Astrocyte of the spinal cord (primary cell): ENCODE measurements at regions not wholly inside any gene's neighbourhood (a gene's known extent, or its start where the extent isn't known, plus 50 kb on each side); places are given as distances from the start of the nearest gene placed in this dataset.

Source experiments
- DNase-seq: peaks from one replicate; pipeline ENCODE4 v3.0.0; 2011; ENCODE audit warnings: low read depth, low spot score
- H3K4me3 ChIP-seq: 2 replicates; pipeline ENCODE4 v1.5.1; 2011; ENCODE audit warnings: low read depth, mild to moderate bottlenecking, low read length, moderate library complexity
- in situ Hi-C: cut with HindIII; loops from 2 replicates; pipeline ENCODE4 v1.10.0; 2017; ENCODE audit warnings: low sequenced_read_pairs
- TF ChIP-seq, protein P1 (sequence below): IDR thresholded peaks from 2 replicates; pipeline ENCODE4 v1.5.1; 2012; ENCODE audit warnings: low read depth, mild to moderate bottlenecking, low read length, inconsistent platforms

DNA sequence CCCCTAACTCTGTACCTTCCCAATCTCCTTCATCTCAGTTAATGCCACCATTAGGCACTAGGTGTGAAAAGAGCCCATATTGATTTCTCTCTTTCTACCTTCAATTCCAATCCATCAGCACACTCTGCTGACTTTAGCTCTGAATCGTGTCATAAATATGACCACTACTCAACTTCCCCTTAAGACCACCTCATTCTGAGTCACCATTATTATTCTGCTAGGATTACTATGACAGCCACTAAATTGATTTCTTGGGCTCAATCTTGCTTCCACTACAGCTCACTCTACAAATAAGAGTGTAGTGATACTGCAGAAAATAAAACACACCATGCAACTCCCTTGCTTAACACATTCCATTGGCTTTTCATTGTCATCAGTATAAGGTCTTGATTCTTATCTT lies 1449.0 kb upstream of the FLRT2 start:
- in situ Hi-C loops, result no loop called here
- no peak for DNase-seq

DNA sequence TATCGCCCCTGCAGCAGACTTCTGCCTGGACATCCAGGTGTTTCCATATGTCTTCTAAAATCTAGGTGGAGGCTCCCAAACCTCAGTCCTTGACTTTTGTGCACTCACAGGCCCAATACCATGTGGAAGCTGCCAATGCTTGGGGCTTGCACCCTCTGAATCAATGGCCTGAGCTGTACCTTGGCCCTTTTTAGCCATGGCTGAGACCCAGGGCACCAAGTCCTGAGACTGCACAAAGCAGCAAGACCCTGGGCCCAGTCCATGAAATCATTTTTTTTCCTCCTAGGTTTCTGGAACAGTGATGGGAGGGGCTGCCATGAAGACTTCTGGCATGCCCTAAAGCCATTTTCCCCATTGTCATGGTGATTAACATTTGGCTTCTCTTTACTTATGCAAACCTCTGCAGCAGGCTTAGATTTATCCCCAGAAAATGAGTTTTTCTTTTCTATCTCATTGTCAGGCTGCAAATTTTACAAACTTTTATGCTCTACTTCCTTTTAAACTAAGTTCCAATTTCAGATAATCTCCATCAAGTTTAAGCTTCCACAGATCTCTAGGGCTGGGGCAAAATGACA lies 1445.8 kb upstream of the FLRT2 start:
- TF ChIP-seq, protein P1, sequence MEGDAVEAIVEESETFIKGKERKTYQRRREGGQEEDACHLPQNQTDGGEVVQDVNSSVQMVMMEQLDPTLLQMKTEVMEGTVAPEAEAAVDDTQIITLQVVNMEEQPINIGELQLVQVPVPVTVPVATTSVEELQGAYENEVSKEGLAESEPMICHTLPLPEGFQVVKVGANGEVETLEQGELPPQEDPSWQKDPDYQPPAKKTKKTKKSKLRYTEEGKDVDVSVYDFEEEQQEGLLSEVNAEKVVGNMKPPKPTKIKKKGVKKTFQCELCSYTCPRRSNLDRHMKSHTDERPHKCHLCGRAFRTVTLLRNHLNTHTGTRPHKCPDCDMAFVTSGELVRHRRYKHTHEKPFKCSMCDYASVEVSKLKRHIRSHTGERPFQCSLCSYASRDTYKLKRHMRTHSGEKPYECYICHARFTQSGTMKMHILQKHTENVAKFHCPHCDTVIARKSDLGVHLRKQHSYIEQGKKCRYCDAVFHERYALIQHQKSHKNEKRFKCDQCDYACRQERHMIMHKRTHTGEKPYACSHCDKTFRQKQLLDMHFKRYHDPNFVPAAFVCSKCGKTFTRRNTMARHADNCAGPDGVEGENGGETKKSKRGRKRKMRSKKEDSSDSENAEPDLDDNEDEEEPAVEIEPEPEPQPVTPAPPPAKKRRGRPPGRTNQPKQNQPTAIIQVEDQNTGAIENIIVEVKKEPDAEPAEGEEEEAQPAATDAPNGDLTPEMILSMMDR, result no peak
- no peak for DNase-seq
- in situ Hi-C loops, result no loop called here
- H3K4me3 ChIP-seq, result no peak overlapping the region

More for the DNA sequence above, 1449.0 kb upstream of the FLRT2 start:
- TF ChIP-seq, protein P1, result no peak
- no peak overlapping the region for H3K4me3 ChIP-seq

DNA sequence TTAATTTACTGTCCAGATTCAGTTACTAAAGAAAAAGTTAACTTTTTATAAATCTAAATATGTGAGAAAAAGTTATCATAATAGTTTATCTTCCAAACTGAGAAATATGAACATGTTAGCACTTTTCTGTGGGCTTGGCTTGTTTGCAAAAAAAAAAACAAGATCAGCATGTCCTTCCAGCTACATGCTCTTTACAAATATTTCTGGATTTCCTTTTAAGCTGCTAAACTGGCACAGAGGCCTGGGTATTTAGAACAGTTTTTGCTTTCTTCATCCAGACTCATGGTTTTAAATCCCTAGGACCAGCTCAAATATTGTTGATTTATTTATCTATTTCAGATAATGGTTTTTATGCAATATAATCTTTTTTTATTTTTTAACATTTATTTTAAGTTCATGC lies 1444.5 kb upstream of the FLRT2 start:
- TF ChIP-seq, protein P1, result no peak
- in situ Hi-C loops, result no loop called here
- DNase-seq, result no peak
- no peak overlapping the region for H3K4me3 ChIP-seq

DNA sequence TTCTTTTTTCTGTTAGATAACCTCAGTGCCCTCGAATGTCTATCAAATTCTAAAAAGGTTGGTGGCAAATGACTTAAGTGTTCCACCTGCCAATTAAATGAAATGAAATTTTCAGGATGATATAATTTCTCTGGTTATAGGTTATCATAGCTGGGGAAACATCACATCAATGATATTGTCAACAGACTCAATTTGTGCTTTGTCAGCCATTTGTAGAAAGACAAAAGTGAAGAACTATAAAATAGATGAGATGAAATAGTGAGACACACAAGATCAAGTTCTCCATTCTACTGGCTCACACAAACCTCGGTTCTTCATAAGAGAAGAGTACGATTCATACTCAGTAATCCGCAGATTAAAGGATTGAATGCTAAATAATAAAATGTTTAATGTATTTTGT lies 1443.2 kb upstream of the FLRT2 start:
- in situ Hi-C loops, result no loop called here
- DNase-seq, result no peak
- no peak overlapping the region for H3K4me3 ChIP-seq
- TF ChIP-seq, protein P1, result no peak

DNA sequence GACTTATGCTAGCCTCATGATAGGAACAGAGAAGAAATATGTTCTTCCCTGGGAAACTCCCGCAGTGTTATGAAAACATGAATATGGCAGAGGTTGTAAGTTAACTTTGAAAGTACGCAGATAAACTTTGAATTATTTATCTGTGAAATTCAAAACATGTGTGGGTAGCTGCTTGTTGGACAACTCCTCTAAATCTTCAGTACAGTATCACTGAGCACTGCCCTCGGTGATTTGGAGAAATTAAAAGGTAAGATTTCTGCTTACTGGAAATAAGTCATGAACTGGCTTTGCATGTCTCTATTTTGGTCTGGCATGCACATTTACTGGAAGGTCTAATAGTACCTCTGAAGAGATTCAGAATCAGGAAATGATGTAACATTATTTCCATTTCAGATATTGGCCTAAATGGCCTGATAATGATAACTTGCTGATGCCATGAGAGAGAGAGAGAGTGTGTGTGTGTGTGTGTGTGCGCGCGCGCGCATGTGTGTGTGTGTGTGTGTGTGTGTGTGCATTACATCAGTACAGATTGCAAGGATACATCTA lies 1441.9 kb upstream of the FLRT2 start:
- H3K4me3 ChIP-seq, result no peak overlapping the region
- TF ChIP-seq, protein P1, result no peak
- in situ Hi-C loops, result no loop called here
- peak; percentile 83 for DNase-seq

DNA sequence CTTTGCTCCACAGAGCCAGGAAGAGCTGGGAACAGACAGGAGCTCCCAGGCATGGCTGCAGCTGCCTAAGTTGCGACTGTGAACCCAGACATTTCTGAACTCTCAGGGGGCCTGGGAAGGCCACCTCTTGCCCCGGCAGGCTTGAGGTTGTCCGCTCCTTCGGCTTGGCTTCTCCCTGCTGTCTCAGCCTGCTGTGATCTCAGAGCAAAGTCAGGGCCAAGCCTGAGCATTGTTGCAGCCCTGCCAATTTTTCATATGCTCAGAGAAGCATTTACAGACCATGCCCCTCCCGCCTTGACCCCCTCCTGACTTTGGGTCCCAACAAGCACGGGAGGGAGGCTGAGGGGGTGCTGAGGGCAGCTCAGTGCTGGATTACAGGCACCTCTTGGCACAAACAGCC lies 1439.1 kb upstream of the FLRT2 start:
- DNase-seq, result peak; percentile 40
- TF ChIP-seq, protein P1, result no peak
- in situ Hi-C loops, result no loop called here
- no peak overlapping the region for H3K4me3 ChIP-seq
